ENCODE measurements at regions not wholly inside any gene's neighbourhood (a gene's known extent, or its start where the extent isn't known, plus 50 kb on each side); places are given as distances from the start of the nearest gene placed in this dataset.

GRCh38 chr17:79399610-79400144 lies 211.2 kb downstream of the RBFOX3 start:
- Histone ChIP-seq H2BK120ac (ENCODE audit: low read depth, low read length, poor library complexity, severe bottlenecking) (no peak overlapping the region), H3K79me2 (ENCODE audit: insufficient read depth, low read length) (no peaks in the 10 kb centered on the region), H3K4ac (ENCODE audit: low read depth, low read length) (no peak overlapping the region), H3K23me2 (ENCODE audit: insufficient read length, low read depth, low read length, poor library complexity, severe bottlenecking) (peaks cover 13% of the 10 kb centered on the region), H2AK5ac (ENCODE audit: insufficient read length, low read length) (no peak overlapping the region), H2BK20ac (ENCODE audit: low read depth, low read length, poor library complexity, severe bottlenecking) (no peak overlapping the region), H2BK15ac (ENCODE audit: low read depth, low read length) (no peak overlapping the region), H4K91ac (ENCODE audit: insufficient read length, low read depth, low read length) (no peak overlapping the region), H3K23ac (ENCODE audit: insufficient read length, low read depth, low read length) (no peak overlapping the region), H3K9me3 (ENCODE audit: control insufficient read depth, low read depth, low read length) (no peaks in the 10 kb centered on the region), H3K18ac (ENCODE audit: insufficient read length, low read depth, low read length) (no peak overlapping the region), H2BK12ac (ENCODE audit: insufficient read length, low read depth, low read length) (no peak overlapping the region), H2AFZ (ENCODE audit: low read length) (no peak overlapping the region), H4K8ac (replicated peaks; ENCODE audit: insufficient read length, low read depth, low read length) (no peak overlapping the region), H3K14ac (ENCODE audit: insufficient read depth, low read length) (no peak overlapping the region), H3K4me2 (ENCODE audit: insufficient read depth, insufficient read length, low read length) (no peak overlapping the region), H4K20me1 (ENCODE audit: control insufficient read depth, insufficient read depth, insufficient read length) (no peaks in the 10 kb centered on the region), H2BK5ac (ENCODE audit: insufficient read length, low read length) (no peak overlapping the region), H3K56ac (ENCODE audit: insufficient read length, low read depth, low read length) (no peak overlapping the region), H3K4me1 (ENCODE audit: insufficient read depth, low read length) (no peaks in the 10 kb centered on the region), H3K9ac (ENCODE audit: extremely low read depth, insufficient read length, low read length) (no peak overlapping the region), H3K27ac (ENCODE audit: insufficient read length, low read depth, low read length) (no peak overlapping the region), H4K5ac (ENCODE audit: insufficient read length, low read depth, low read length) (no peak overlapping the region), H3K27me3 (ENCODE audit: insufficient read depth, low read length) (peaks cover 8% of the 10 kb centered on the region; the same call in 1 of the 2 replicates), H3T11ph (ENCODE audit: low read length) (no peak overlapping the region), H3K79me1 (ENCODE audit: insufficient read depth, low read depth, low read length, poor library complexity, severe bottlenecking) (no peaks in the 10 kb centered on the region)
- peaks cover 17 to 32% of the 10 kb centered on the region in 2 experiments for H3K4me1 Mint-ChIP-seq
- no peak for TF ChIP-seq CTCF (conservative IDR thresholded peaks at IDR 0.05)
- no peak overlapping the region for H3K27ac Mint-ChIP-seq
- DNase-seq, result no peak
- no peaks in the 10 kb centered on the region; a peak in 1 of 7 replicates for H3K36me3 Mint-ChIP-seq (ENCODE audit: insufficient read depth in 1 of 3, low read depth in 3 of 3)
- no peaks in the 10 kb centered on the region for H3K9me3 Mint-ChIP-seq
- WGBS (ENCODE audit: extremely low coverage, insufficient read length, low lambda C conversion rate), result no CpG with 5 or more reads among the region's 15 CpGs
- peaks cover 64% of the 10 kb centered on the region for H3K27me3 Mint-ChIP-seq (ENCODE audit: low read depth)
- no peak overlapping the region for H3K4me3 Mint-ChIP-seq

Measured in H9 (cell line).